Upper lobe of left lung (tissue), 6 donors: ENCODE measurements at regions not wholly inside any gene's neighbourhood (a gene's known extent, or its start where the extent isn't known, plus 50 kb on each side); places are given as distances from the start of the nearest gene placed in this dataset.

ENCODE experiments used
- ATAC-seq, 2 donors: fragments of 200-7000 bp; cut with Tn5 transposase; one replicate each; pipeline ENCODE4 v1.9.1; 2022; ENCODE audit warnings: mild to moderate bottlenecking in 2 of 2, moderate library complexity in 2 of 2; ENCODE audit not compliant: low FRiP score in 2 of 2
- DNase-seq, 2 donors: peaks; one replicate each; pipeline ENCODE4 v3.0.0-alpha.2; 2019 to 2020
- H3K27ac ChIP-seq, 4 donors: fragments of 200-600 bp; sonication (generic); one replicate each; pipeline ENCODE4 v1.5.1; 2016 to 2019
- H3K27me3 ChIP-seq, 4 donors: fragments of 200-600 bp; sonication (generic); one replicate each; pipeline ENCODE4 v1.5.1; 2017 to 2019
- H3K36me3 ChIP-seq, 4 donors: fragments of 200-600 bp; sonication (generic); one replicate each; pipeline ENCODE4 v1.5.1; 2016 to 2019
- H3K4me1 ChIP-seq, 4 donors: fragments of 200-600 bp; sonication (generic); one replicate each; pipeline ENCODE4 v1.5.1; 2018 to 2019
- H3K4me3 ChIP-seq, 4 donors: fragments of 200-600 bp; sonication (generic); one replicate each; pipeline ENCODE4 v1.5.1; 2017 to 2019; ENCODE audit warnings: mild to moderate bottlenecking in 2 of 4, moderate library complexity in 1 of 4
- H3K9me3 ChIP-seq, 4 donors: fragments of 200-600 bp; sonication (generic); one replicate each; pipeline ENCODE4 v1.5.1; 2018 to 2019
- EP300 ChIP-seq, 4 donors: sonication (generic); formaldehyde crosslinking; IDR thresholded peaks; one replicate each; pipeline ENCODE4 v1.5.1; 2017; ENCODE audit warnings: antibody characterized with exemption in 4 of 4, control low read depth in 2 of 4
- POLR2A ChIP-seq, 4 donors: fragments of 450-650 bp; IDR thresholded peaks; one replicate each; pipeline ENCODE4 v1.5.1; 2016 to 2017; ENCODE audit warnings: antibody characterized with exemption in 4 of 4, mild to moderate bottlenecking in 2 of 4
- POLR2AphosphoS5 ChIP-seq, 2 donors: sonication (generic); formaldehyde crosslinking; IDR thresholded peaks; one replicate each; pipeline ENCODE4 v1.5.1; 2017; ENCODE audit warnings: antibody characterized with exemption in 2 of 2
- WGBS, 2 donors: methylation state at CpG; one replicate each; pipeline ENCODE4 v1.1.5; 2017 to 2018; 5-methylcytosine and 5-hydroxymethylcytosine counted together
- TF ChIP-seq, protein P1 (sequence below), 6 experiments: fragments of 450-650 bp in 4 of 6; fragments of 200-600 bp in 2 of 6; sonication (generic) in 2 of 6; IDR thresholded peaks; one replicate each; pipeline ENCODE4 v1.5.1; 2016 to 2019; ENCODE audit warnings: antibody characterized with exemption in 6 of 6
- donor health status: DM: no; HTN: no; CAD: no; lungs with moderate emphysema.
- donor health status: DM: no; HTN: yes; CAD: no; lungs with severe emphysema.

GRCh38 chr5:142498298-142498697 lies 173.5 kb upstream of the SPRY4 start:
- H3K36me3 ChIP-seq: no peaks in the 10 kb centered on the region
- 89 to 96% methylated on average over 3 of the region's 3 CpGs for WGBS, 2 donors
- TF ChIP-seq POLR2A (IDR thresholded peaks at IDR 0.05): no peak
- TF ChIP-seq POLR2AphosphoS5 (IDR thresholded peaks at IDR 0.05): no peak
- no peak for TF ChIP-seq EP300 (IDR thresholded peaks at IDR 0.05)
- TF ChIP-seq, protein P1, sequence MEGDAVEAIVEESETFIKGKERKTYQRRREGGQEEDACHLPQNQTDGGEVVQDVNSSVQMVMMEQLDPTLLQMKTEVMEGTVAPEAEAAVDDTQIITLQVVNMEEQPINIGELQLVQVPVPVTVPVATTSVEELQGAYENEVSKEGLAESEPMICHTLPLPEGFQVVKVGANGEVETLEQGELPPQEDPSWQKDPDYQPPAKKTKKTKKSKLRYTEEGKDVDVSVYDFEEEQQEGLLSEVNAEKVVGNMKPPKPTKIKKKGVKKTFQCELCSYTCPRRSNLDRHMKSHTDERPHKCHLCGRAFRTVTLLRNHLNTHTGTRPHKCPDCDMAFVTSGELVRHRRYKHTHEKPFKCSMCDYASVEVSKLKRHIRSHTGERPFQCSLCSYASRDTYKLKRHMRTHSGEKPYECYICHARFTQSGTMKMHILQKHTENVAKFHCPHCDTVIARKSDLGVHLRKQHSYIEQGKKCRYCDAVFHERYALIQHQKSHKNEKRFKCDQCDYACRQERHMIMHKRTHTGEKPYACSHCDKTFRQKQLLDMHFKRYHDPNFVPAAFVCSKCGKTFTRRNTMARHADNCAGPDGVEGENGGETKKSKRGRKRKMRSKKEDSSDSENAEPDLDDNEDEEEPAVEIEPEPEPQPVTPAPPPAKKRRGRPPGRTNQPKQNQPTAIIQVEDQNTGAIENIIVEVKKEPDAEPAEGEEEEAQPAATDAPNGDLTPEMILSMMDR (IDR thresholded peaks at IDR 0.05): no peak
- H3K4me1 ChIP-seq: peaks cover under 1 to 4% (median 3%) of the 10 kb centered on the region in 4 donors
- H3K4me3 ChIP-seq: no peak overlapping the region
- H3K27ac ChIP-seq: no peak overlapping the region
- DNase-seq (no peak), ATAC-seq (no peak)
- no peaks in the 10 kb centered on the region for H3K27me3 ChIP-seq
- H3K9me3 ChIP-seq: no peaks in the 10 kb centered on the region

GRCh38 chr5:142495531-142495930 lies 170.7 kb upstream of the SPRY4 start:
- DNase-seq: no peak
- ATAC-seq: no peak
- Histone ChIP-seq H3K27ac (no peak overlapping the region), H3K4me3 (no peak overlapping the region), H3K27me3 (no peaks in the 10 kb centered on the region), H3K4me1 (peaks cover 7 to 12% (median 9%) of the 10 kb centered on the region in 4 donors), H3K9me3 (no peaks in the 10 kb centered on the region), H3K36me3 (no peaks in the 10 kb centered on the region)
- TF ChIP-seq EP300 (IDR thresholded peaks at IDR 0.05): no peak
- no peak for TF ChIP-seq POLR2A (IDR thresholded peaks at IDR 0.05)
- TF ChIP-seq, protein P1 (IDR thresholded peaks at IDR 0.05): no peak
- no peak for TF ChIP-seq POLR2AphosphoS5 (IDR thresholded peaks at IDR 0.05)
- WGBS, 2 donors: 74 to 75% methylated on average over 2 of the region's 2 CpGs

DNA sequence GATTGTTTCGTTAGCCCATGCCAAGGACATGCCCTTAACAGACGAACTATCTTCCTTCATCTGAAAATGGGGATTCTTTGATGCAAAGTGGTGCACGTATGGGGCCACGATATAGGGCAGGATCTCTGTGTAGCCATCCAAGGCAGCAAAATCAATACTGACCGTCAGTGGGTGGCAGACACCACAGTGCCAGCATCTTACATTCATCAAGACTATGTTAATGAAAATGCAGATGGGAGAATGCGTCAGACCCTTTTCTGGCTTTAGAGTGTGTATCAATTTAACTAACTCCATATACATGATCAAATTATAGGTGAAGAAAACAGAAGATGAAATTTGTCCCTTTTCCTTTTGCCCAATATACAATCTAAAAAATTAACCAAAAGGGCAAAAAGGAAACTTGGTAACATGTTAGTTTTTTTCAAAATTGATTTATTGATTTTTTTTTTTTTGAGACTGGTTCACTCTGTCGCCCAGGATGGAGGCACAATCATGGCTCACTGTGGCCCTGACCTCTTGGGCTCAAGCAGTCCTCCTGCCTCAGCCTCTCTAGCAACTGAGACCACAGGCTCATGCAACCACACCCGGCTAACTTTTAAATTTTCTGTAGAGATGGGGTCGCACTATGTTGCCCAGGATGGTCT lies 169.2 kb upstream of the SPRY4 start:
- TF ChIP-seq POLR2A (IDR thresholded peaks at IDR 0.05) (no peak), POLR2AphosphoS5 (IDR thresholded peaks at IDR 0.05) (no peak), EP300 (IDR thresholded peaks at IDR 0.05) (no peak)
- TF ChIP-seq, protein P1 (IDR thresholded peaks at IDR 0.05): no peak
- ATAC-seq (no peak), DNase-seq (no peak)
- H3K9me3 ChIP-seq: no peaks in the 10 kb centered on the region
- H3K36me3 ChIP-seq: no peaks in the 10 kb centered on the region
- no peak overlapping the region for H3K4me3 ChIP-seq
- no peak overlapping the region for H3K27ac ChIP-seq
- H3K4me1 ChIP-seq: peaks cover 7 to 12% (median 9%) of the 10 kb centered on the region in 4 donors
- WGBS, 2 donors: 94 to 97% methylated on average over 9 of the region's 9 CpGs
- no peaks in the 10 kb centered on the region for H3K27me3 ChIP-seq

DNA sequence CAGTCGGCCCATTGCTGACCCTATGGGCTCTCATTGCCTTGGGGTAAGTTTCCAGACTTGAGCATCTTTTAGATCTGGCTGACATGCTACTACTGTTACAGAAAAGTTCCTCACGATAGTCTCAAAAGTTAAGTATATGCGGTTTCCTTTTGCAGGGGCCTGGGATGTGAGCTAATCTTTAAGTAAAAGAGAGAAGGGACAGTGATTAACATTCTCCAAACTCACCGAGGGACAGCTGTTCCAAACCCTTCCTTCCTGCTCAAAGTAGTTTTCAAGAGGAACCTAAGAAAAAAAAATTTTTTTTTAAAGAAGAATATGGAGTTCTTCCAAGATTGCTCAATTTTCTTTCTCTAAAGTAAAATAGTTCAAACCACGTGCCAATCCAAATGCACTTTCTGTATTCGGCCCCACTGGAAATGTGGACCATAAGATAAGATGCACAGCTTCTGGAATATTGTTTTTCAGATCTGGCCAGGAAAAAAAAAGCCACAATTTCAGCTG lies 168.0 kb upstream of the SPRY4 start:
- Histone ChIP-seq H3K36me3 (no peaks in the 10 kb centered on the region), H3K4me3 (no peak overlapping the region), H3K9me3 (no peaks in the 10 kb centered on the region), H3K27ac (peak overlapping the region in 2 of 4 donors; percentile 31 to 53), H3K4me1 (peaks cover 7 to 12% (median 9%) of the 10 kb centered on the region in 4 donors), H3K27me3 (no peaks in the 10 kb centered on the region)
- no peak for ATAC-seq
- WGBS, 2 donors: 16 to 19% methylated on average over 6 of the region's 6 CpGs
- no peak for DNase-seq
- TF ChIP-seq, protein P1 (IDR thresholded peaks at IDR 0.05): no peak
- no peak for TF ChIP-seq POLR2A (IDR thresholded peaks at IDR 0.05)
- no peak for TF ChIP-seq POLR2AphosphoS5 (IDR thresholded peaks at IDR 0.05)
- no peak for TF ChIP-seq EP300 (IDR thresholded peaks at IDR 0.05)

DNA sequence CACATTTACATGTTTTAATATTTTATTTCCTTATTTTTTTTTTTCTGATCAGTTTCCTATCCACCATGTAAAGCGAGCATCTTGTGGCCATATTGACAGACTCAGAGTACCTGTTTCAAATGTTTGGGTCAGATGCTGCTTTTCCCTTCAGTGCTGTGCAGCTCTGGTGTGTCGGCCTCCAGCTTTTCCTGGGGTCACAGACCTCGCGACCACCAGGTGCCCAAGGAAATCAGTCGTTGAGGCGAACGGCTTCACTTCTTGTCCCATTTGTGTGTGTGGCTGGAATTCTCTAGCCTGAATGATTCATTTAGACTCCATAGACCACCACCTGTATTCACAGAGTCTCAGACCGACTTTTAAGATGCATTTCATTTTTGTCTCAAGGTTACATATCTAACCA lies 166.9 kb upstream of the SPRY4 start:
- Histone ChIP-seq H3K4me1 (peaks cover 7 to 12% (median 9%) of the 10 kb centered on the region in 4 donors), H3K9me3 (no peaks in the 10 kb centered on the region), H3K27me3 (no peaks in the 10 kb centered on the region), H3K27ac (peak overlapping the region in 2 of 4 donors; percentile 13 to 61), H3K4me3 (no peak overlapping the region), H3K36me3 (no peaks in the 10 kb centered on the region)
- DNase-seq (no peak), ATAC-seq (no peak)
- TF ChIP-seq POLR2AphosphoS5 (IDR thresholded peaks at IDR 0.05) (no peak), POLR2A (IDR thresholded peaks at IDR 0.05) (no peak), EP300 (IDR thresholded peaks at IDR 0.05) (no peak)
- TF ChIP-seq, protein P1 (IDR thresholded peaks at IDR 0.05): no peak
- WGBS, 2 donors: 87 to 98% methylated on average over 8 of the region's 8 CpGs
